ENCODE measurements at regions not wholly inside any gene's neighbourhood (a gene's known extent, or its start where the extent isn't known, plus 50 kb on each side); places are given as distances from the start of the nearest gene placed in this dataset.

- no peak for TF ChIP-seq CTCF (IDR thresholded peaks at IDR 0.05; ENCODE audit: borderline replicate concordance, control extremely low read depth, extremely low read depth, insufficient read depth, missing control alignments)
- no peak for DNase-seq (ENCODE audit: low spot score)
- in situ Hi-C loops (cut with MboI; ENCODE audit: low sequenced_read_pairs, unreplicated experiment) = no loop called here
Observed at GRCh38 chr3:34863485-34863884, 775.8 kb upstream of the ARPP21 start.

DNA sequence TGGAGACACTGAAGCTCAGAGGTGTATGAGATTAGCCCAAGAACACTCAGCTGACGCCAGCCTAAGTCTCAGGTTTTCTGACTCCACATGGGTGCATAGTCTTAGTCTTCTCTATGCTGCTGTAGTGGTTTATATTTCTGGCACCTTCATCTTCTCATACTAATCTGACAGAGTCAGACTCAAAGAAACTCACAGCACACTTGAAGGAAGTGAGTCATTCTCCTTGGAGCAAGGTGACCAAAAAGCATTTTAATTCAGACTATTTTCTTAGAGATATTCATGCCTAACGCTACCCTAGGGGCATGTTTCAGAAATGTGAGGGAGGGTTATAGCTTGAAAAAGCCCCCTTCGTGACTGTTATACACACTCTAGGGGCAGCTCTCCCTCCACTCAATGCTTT, 775.3 kb upstream of the ARPP21 start:
- in situ Hi-C loops (cut with MboI; ENCODE audit: low sequenced_read_pairs, unreplicated experiment) = no loop called here
- no peak for TF ChIP-seq CTCF (IDR thresholded peaks at IDR 0.05; ENCODE audit: borderline replicate concordance, control extremely low read depth, extremely low read depth, insufficient read depth, missing control alignments)
- no peak for DNase-seq (ENCODE audit: low spot score)

DNA sequence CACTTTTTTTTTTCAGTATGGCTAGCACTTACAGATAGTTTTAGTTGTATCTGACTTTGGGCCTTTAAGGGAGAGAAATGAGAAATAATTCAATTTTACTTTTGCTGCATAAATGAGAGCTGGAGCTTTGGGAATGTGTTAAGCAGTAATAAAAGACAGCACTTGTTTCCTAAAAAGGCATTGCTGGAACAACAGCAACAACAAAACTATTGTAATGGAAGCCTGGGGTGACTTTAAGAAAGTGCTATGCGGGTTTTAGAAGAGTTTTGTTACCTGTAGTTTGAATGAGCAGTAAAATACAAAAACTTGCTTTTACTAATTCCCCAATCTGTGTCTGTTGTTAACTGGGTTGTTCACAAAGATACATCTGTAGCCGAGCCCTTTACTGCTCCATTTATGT, 774.0 kb upstream of the ARPP21 start:
- TF ChIP-seq CTCF (IDR thresholded peaks at IDR 0.05; ENCODE audit: borderline replicate concordance, control extremely low read depth, extremely low read depth, insufficient read depth, missing control alignments) = no peak
- DNase-seq (ENCODE audit: low spot score) = no peak
- in situ Hi-C loops (cut with MboI; ENCODE audit: low sequenced_read_pairs, unreplicated experiment) = no loop called here

DNA sequence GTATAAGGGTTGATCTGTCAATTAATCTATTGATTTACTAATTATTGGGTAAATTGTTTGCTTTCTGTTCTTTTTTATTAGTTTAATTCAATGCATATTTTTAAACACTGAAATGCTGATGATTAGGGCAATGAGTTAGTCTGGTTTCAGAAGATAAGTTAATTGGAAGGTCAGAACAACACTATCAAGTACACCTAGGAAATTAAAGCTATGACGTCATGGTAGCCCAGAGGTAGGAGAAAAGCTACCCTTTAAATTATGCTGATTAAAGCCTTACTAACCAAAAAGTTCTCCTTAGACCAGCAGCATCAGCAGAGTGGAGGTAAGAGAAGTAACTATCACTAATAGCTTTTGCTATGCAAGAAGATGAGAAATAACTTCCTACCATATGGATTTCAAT, 770.4 kb upstream of the ARPP21 start:
- no peak for TF ChIP-seq CTCF (IDR thresholded peaks at IDR 0.05; ENCODE audit: borderline replicate concordance, control extremely low read depth, extremely low read depth, insufficient read depth, missing control alignments)
- in situ Hi-C loops (cut with MboI; ENCODE audit: low sequenced_read_pairs, unreplicated experiment) = no loop called here
- DNase-seq (ENCODE audit: low spot score) = no peak

DNA sequence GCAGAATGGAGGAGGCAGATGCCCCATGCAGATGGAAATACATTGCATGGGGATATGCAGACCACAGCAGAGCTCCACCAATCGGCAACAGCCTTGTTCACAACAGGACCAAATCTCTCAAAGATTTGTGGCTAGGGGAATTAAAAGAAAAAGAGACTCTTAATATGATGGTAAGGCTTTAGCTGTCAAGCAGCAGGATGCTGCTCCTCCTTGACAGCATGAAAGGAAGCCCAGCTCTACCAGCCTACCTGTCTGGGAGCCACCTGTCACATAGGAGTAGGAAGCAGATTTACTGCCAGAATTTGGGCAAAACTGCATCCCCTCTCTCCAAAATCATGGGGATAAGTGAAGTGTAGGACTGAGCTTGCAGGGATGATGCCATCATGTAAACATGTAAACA, 769.6 kb upstream of the ARPP21 start:
- TF ChIP-seq CTCF (IDR thresholded peaks at IDR 0.05; ENCODE audit: borderline replicate concordance, control extremely low read depth, extremely low read depth, insufficient read depth, missing control alignments) = no peak
- in situ Hi-C loops (cut with MboI; ENCODE audit: low sequenced_read_pairs, unreplicated experiment) = no loop called here
- DNase-seq (ENCODE audit: low spot score) = no peak

GRCh38 chr3:34872406-34872805, 766.9 kb upstream of the ARPP21 start:
- in situ Hi-C loops (cut with MboI; ENCODE audit: low sequenced_read_pairs, unreplicated experiment) = no loop called here
- no peak for DNase-seq (ENCODE audit: low spot score)
- TF ChIP-seq CTCF (IDR thresholded peaks at IDR 0.05; ENCODE audit: borderline replicate concordance, control extremely low read depth, extremely low read depth, insufficient read depth, missing control alignments) = no peak

- in situ Hi-C loops (cut with MboI; ENCODE audit: low sequenced_read_pairs, unreplicated experiment) = no loop called here
- no peak for DNase-seq (ENCODE audit: low spot score)
- no peak for TF ChIP-seq CTCF (IDR thresholded peaks at IDR 0.05; ENCODE audit: borderline replicate concordance, control extremely low read depth, extremely low read depth, insufficient read depth, missing control alignments)
Observed at GRCh38 chr3:34876997-34877396, 762.3 kb upstream of the ARPP21 start.
